ENCODE measurements at regions not wholly inside any gene's neighbourhood (a gene's known extent, or its start where the extent isn't known, plus 50 kb on each side); places are given as distances from the start of the nearest gene placed in this dataset.
A peak's percentile ranks its signal among the peaks of the same experiment; 100 is the strongest.
"Not testable (repeated sequence)": the region's sequence is repeated elsewhere in the genome, so short reads cannot be mapped to it uniquely, and the experiment has no call there.

GRCh38 chr13:19062019-19062646, 119.5 kb downstream of the TUBA3C start:
- DNase-seq (ENCODE audit: low spot score) = peak; percentile 4

- no peak for DNase-seq (ENCODE audit: low spot score)
These were observed 120.3 kb downstream of the TUBA3C start for GRCh38 chr13:19061278-19061677.

- DNase-seq (ENCODE audit: low spot score) = no peak
These were observed 121.2 kb downstream of the TUBA3C start for GRCh38 chr13:19060311-19061002.

GRCh38 chr13:19059016-19059780, 122.4 kb downstream of the TUBA3C start:
- no peak for DNase-seq (ENCODE audit: low spot score)

GRCh38 chr13:19058566-19058965, 123.1 kb downstream of the TUBA3C start:
- no peak for DNase-seq (ENCODE audit: low spot score)

GRCh38 chr13:19057588-19058340, 123.9 kb downstream of the TUBA3C start:
- DNase-seq (ENCODE audit: low spot score) = no peak

- DNase-seq (ENCODE audit: low spot score) = no peak
These were observed 124.6 kb downstream of the TUBA3C start for GRCh38 chr13:19056984-19057490.

- no peak for DNase-seq (ENCODE audit: low spot score)
These were observed 125.2 kb downstream of the TUBA3C start for GRCh38 chr13:19056355-19056880.

GRCh38 chr13:19055611-19056010, 126.0 kb downstream of the TUBA3C start:
- DNase-seq (ENCODE audit: low spot score) = no peak

GRCh38 chr13:19053561-19053960, 128.1 kb downstream of the TUBA3C start:
- no peak for DNase-seq (ENCODE audit: low spot score)

GRCh38 chr13:19052931-19053330, 128.7 kb downstream of the TUBA3C start:
- DNase-seq (ENCODE audit: low spot score) = no peak

- DNase-seq (ENCODE audit: low spot score) = no peak
These were observed 129.4 kb downstream of the TUBA3C start for GRCh38 chr13:19052180-19052579.

- no peak for DNase-seq (ENCODE audit: low spot score)
These were observed 130.7 kb downstream of the TUBA3C start for GRCh38 chr13:19050901-19051300.

GRCh38 chr13:19049624-19050023, 132.0 kb downstream of the TUBA3C start:
- not testable (repeated sequence) for DNase-seq (ENCODE audit: low spot score)

- DNase-seq (ENCODE audit: low spot score) = no peak
These were observed 133.2 kb downstream of the TUBA3C start for GRCh38 chr13:19048381-19048780.

GRCh38 chr13:19023115-19023514, 158.5 kb downstream of the TUBA3C start:
- no peak for DNase-seq (ENCODE audit: low spot score)

GRCh38 chr13:19020988-19021387, 160.6 kb downstream of the TUBA3C start:
- no peak for DNase-seq (ENCODE audit: low spot score)

GRCh38 chr13:18998389-18998788, 183.2 kb downstream of the TUBA3C start:
- DNase-seq (ENCODE audit: low spot score) = no peak

GRCh38 chr13:18996627-18997051, 185.0 kb downstream of the TUBA3C start:
- DNase-seq (ENCODE audit: low spot score) = no peak

GRCh38 chr13:18996221-18996620, 185.4 kb downstream of the TUBA3C start:
- no peak for DNase-seq (ENCODE audit: low spot score)

- DNase-seq (ENCODE audit: low spot score) = no peak
These were observed 186.3 kb downstream of the TUBA3C start for GRCh38 chr13:18995259-18995873.
